H1 (cell line): ENCODE measurements at regions not wholly inside any gene's neighbourhood (a gene's known extent, or its start where the extent isn't known, plus 50 kb on each side); places are given as distances from the start of the nearest gene placed in this dataset.

ENCODE experiments used
- CBX5 ChIP-seq: fragments of 300-800, 300-1000 bp; sonication (generic); IDR thresholded peaks from 2 replicates; pipeline ENCODE4 v1.7.1; 2016; ENCODE audit warnings: antibody characterized with exemption, low read length, low read depth
- CTCF ChIP-seq, 3 experiments: IDR thresholded peaks; 1 replicate in 2 of 3; 2 replicates in 1 of 3; pipeline versions ENCODE4 v1.5.1 to v1.6.1; 2011; ENCODE audit warnings: low read length in 3 of 3, mild to moderate bottlenecking in 3 of 3, inconsistent platforms in 2 of 3, low read depth in 1 of 3, moderate library complexity in 1 of 3; ENCODE audit not compliant: insufficient read depth in 1 of 3; ENCODE audit errors: control extremely low read depth in 1 of 3
- E2F6 ChIP-seq: IDR thresholded peaks from 2 replicates; pipeline ENCODE4 v1.6.1; 2012; ENCODE audit warnings: inconsistent platforms
- HDAC2 ChIP-seq, 2 experiments: fragments of 300-600 bp in 1 of 2; sonication (generic) in 1 of 2; IDR thresholded peaks; 2 replicates each; pipeline ENCODE4 v1.6.1; 2011 to 2012; ENCODE audit warnings: low read depth in 2 of 2, low read length in 2 of 2, mild to moderate bottlenecking in 2 of 2, moderate library complexity in 2 of 2, borderline replicate concordance in 1 of 2, inconsistent platforms in 1 of 2
- JUN ChIP-seq: IDR thresholded peaks from 2 replicates; pipeline ENCODE4 v1.6.1; 2011; ENCODE audit warnings: low read depth, mild to moderate bottlenecking, improper control_type of control experiment, low read length
- MAX ChIP-seq: IDR thresholded peaks from 2 replicates; pipeline ENCODE4 v1.6.1; 2012; ENCODE audit warnings: inconsistent platforms
- RAD21 ChIP-seq, 2 experiments: IDR thresholded peaks in 1 of 2; conservative IDR thresholded peaks in 1 of 2; 2 replicates each; pipeline ENCODE4 v1.6.1; 2011; ENCODE audit warnings: low read depth in 2 of 2, low read length in 2 of 2, improper control_type of control experiment in 1 of 2, inconsistent platforms in 1 of 2, mild to moderate bottlenecking in 1 of 2, moderate library complexity in 1 of 2
- ZNF274 ChIP-seq: IDR thresholded peaks from 2 replicates; pipeline ENCODE4 v1.7.0; 2012; ENCODE audit warnings: low read length, borderline replicate concordance; ENCODE audit errors: extremely low read depth

DNA sequence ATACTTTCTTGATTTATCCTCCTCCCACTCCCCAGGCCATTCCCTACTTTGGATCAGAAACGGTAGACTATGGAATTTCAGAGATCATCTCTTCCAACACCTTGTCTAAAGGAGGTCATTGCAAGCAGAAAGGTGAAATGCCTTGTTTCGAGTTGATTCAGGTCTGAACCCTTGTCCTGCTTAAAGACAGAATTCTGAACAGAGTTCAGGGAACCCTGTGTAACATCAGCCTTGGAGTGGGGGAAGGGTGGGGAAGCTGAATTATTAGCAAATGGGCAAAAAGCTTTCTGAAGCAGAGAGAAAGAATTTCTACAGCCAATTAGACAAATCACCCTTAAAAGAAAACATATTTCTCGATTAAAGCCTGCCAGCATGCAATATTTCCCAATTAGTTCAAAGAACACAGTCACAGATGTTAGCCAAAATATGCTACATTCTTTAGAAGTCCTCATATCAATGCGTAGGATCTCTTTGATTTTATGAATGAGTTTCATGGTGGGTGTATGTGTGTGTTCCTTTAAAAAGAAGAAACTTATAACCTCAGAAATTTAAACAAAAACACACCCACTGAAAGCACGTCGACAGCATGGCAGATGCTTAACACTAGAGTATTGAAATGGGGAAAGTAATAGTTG, 353.1 kb downstream of the RND3 start:
- no peak for TF ChIP-seq MAX
- no peak for TF ChIP-seq CTCF (IDR thresholded peaks at IDR 0.05; ENCODE audit: control extremely low read depth in 1 of 3, insufficient read depth in 1 of 3, low read depth in 1 of 3, low read length in 3 of 3)
- no peak for TF ChIP-seq CBX5
- TF ChIP-seq ZNF274: no peak
- TF ChIP-seq HDAC2 (IDR thresholded peaks at IDR 0.05; ENCODE audit: borderline replicate concordance in 1 of 2, low read depth in 2 of 2, low read length in 2 of 2): no peak
- no peak for TF ChIP-seq RAD21 (IDR thresholded peaks at IDR 0.05 in 1 of 2, conservative IDR thresholded peaks at IDR 0.05 in 1 of 2; ENCODE audit: low read depth in 2 of 2, low read length in 2 of 2)
- TF ChIP-seq JUN: no peak
- no peak for TF ChIP-seq E2F6
